GM23338 (cell line): ENCODE measurements at regions not wholly inside any gene's neighbourhood (a gene's known extent, or its start where the extent isn't known, plus 50 kb on each side); places are given as distances from the start of the nearest gene placed in this dataset.

ENCODE experiments used
- ATAC-seq: fragments of 200-7000 bp; cut with Tn5 transposase; 3 replicates; pipeline ENCODE4 v1.9.1; 2020
- DNase-seq: peaks from one replicate; pipeline ENCODE4 v3.0.0-alpha.2; 2015; ENCODE audit warnings: low spot score
- H2AFZ ChIP-seq: fragments of 200-600 bp; sonication (generic); 2 replicates; pipeline ENCODE4 v1.8.0; 2016; ENCODE audit warnings: antibody characterized with exemption, mild to moderate bottlenecking, moderate library complexity
- H3F3A ChIP-seq: fragments of 200-600 bp; sonication (generic); replicated peaks from 2 replicates; pipeline ENCODE4 v1.8.0; 2017; ENCODE audit warnings: antibody characterized with exemption, mixed run types, low read depth
- H3K27ac ChIP-seq: fragments of 200-600 bp; sonication (generic); 2 replicates; pipeline ENCODE4 v1.6.1; 2016; ENCODE audit warnings: low read depth
- H3K27me3 ChIP-seq: fragments of 200-600 bp; sonication (generic); 2 replicates; pipeline ENCODE4 v1.8.0; 2016; ENCODE audit warnings: mild to moderate bottlenecking, mixed run types, moderate library complexity; ENCODE audit not compliant: insufficient read depth
- H3K36me3 ChIP-seq: fragments of 200-600 bp; sonication (generic); 2 replicates; pipeline ENCODE4 v1.8.0; 2016; ENCODE audit warnings: mild to moderate bottlenecking; ENCODE audit not compliant: insufficient read depth
- H3K4me1 ChIP-seq: fragments of 200-600 bp; sonication (generic); 2 replicates; pipeline ENCODE4 v1.8.0; 2016; ENCODE audit warnings: mild to moderate bottlenecking, moderate library complexity; ENCODE audit not compliant: insufficient read depth
- H3K4me2 ChIP-seq: fragments of 200-600 bp; sonication (generic); 2 replicates; pipeline ENCODE4 v1.7.1; 2017; ENCODE audit warnings: mixed run types
- H3K4me3 ChIP-seq: fragments of 200-600 bp; sonication (generic); 2 replicates; pipeline ENCODE4 v1.6.1; 2016; ENCODE audit warnings: mixed run types
- H3K79me2 ChIP-seq: fragments of 200-600 bp; sonication (generic); replicated peaks from 2 replicates; pipeline ENCODE4 v1.8.0; 2017; ENCODE audit warnings: mild to moderate bottlenecking; ENCODE audit not compliant: insufficient read depth
- H3K9me2 ChIP-seq: fragments of 200-600 bp; sonication (generic); 2 replicates; pipeline ENCODE4 v1.8.0; 2017; ENCODE audit not compliant: insufficient read depth
- H4K20me1 ChIP-seq: fragments of 200-600 bp; sonication (generic); replicated peaks from 2 replicates; pipeline ENCODE4 v1.8.0; 2017; ENCODE audit warnings: mild to moderate bottlenecking; ENCODE audit not compliant: insufficient read depth
- H3K27ac Mint-ChIP-seq: 2 replicates; pipeline ENCODE4 v1.8.0; 2020; ENCODE audit warnings: inconsistent platforms, mild to moderate bottlenecking, moderate library complexity, mixed read lengths
- H3K27me3 Mint-ChIP-seq: 3 replicates; pipeline ENCODE4 v1.8.0; 2022; ENCODE audit warnings: low read depth, mild to moderate bottlenecking, moderate library complexity, mixed read lengths, inconsistent platforms; ENCODE audit not compliant: insufficient read depth, poor library complexity
- H3K36me3 Mint-ChIP-seq: 3 replicates; pipeline ENCODE4 v1.8.0; 2021; ENCODE audit warnings: low read depth, mild to moderate bottlenecking, inconsistent platforms, moderate library complexity, mixed read lengths
- H3K4me1 Mint-ChIP-seq: 3 replicates; pipeline ENCODE4 v1.8.0; 2020; ENCODE audit warnings: mild to moderate bottlenecking, inconsistent platforms, mixed read lengths
- H3K4me3 Mint-ChIP-seq: 3 replicates; pipeline ENCODE4 v1.8.0; 2021; ENCODE audit warnings: moderate library complexity, mild to moderate bottlenecking, inconsistent platforms, mixed read lengths
- H3K9me3 Mint-ChIP-seq: 3 replicates; pipeline ENCODE4 v1.8.0; 2020; ENCODE audit warnings: moderate library complexity, mild to moderate bottlenecking, inconsistent platforms, mixed read lengths
- CREB1 ChIP-seq: fragments of 250-450 bp; sonication (Bioruptor Pico); IDR thresholded peaks from 2 replicates; pipeline ENCODE4 v1.5.0; 2020; ENCODE audit warnings: low read depth, mild to moderate bottlenecking, moderate library complexity
- EZH2 ChIP-seq: fragments of 200-600 bp; sonication (generic); IDR thresholded peaks from one replicate; pipeline ENCODE4 v1.8.0; 2017; ENCODE audit warnings: antibody characterized with exemption, mild to moderate bottlenecking, low read depth; ENCODE audit not compliant: unreplicated experiment
- EZH2phosphoT487 ChIP-seq: fragments of 200-600 bp; sonication (generic); IDR thresholded peaks from one replicate; pipeline ENCODE4 v1.8.1; 2018; ENCODE audit warnings: antibody characterized with exemption; ENCODE audit not compliant: unreplicated experiment
- JUNB ChIP-seq: IDR thresholded peaks from one replicate; pipeline ENCODE4 v1.6.1; 2016; ENCODE audit warnings: antibody characterized with exemption; ENCODE audit not compliant: unreplicated experiment
- NANOG ChIP-seq: IDR thresholded peaks from 2 replicates; pipeline ENCODE4 v1.6.1; 2016; ENCODE audit warnings: antibody characterized with exemption, borderline replicate concordance
- POLR2AphosphoS5 ChIP-seq: IDR thresholded peaks from 2 replicates; pipeline ENCODE4 v1.6.1; 2016; ENCODE audit warnings: antibody characterized with exemption, low read depth
- STAT1 ChIP-seq: IDR thresholded peaks from one replicate; pipeline ENCODE4 v1.6.1; 2016; ENCODE audit warnings: antibody characterized with exemption; ENCODE audit not compliant: unreplicated experiment
- ZNF114 ChIP-seq: fragments of 250-450 bp; sonication (Bioruptor Pico); IDR thresholded peaks from 2 replicates; pipeline ENCODE4 v1.5.0; 2020; ENCODE audit warnings: mild to moderate bottlenecking, moderate library complexity
- ZNF331 ChIP-seq: fragments of 250-450 bp; sonication (Bioruptor Pico); IDR thresholded peaks from 2 replicates; pipeline ENCODE4 v1.5.0; 2020; ENCODE audit warnings: low read depth, mild to moderate bottlenecking, moderate library complexity
- TF ChIP-seq, protein P1 (sequence below): IDR thresholded peaks from one replicate; pipeline ENCODE4 v1.6.1; 2018; ENCODE audit warnings: antibody characterized with exemption; ENCODE audit not compliant: unreplicated experiment
- TF ChIP-seq, protein P2 (sequence below): fragments of 250-450 bp; sonication (Bioruptor Pico); IDR thresholded peaks from 2 replicates; pipeline ENCODE4 v1.5.0; 2020; ENCODE audit warnings: mild to moderate bottlenecking, moderate library complexity
- TF ChIP-seq, protein P3 (sequence below): IDR thresholded peaks from 2 replicates; pipeline ENCODE4 v1.6.1; 2016; ENCODE audit warnings: antibody characterized with exemption
- TF ChIP-seq, protein P4 (sequence below), 2 experiments: fragments of 200-600 bp in 1 of 2; sonication (generic) in 1 of 2; conservative IDR thresholded peaks; 2 replicates each; pipeline versions ENCODE4 v1.5.1 to v1.6.1; 2016 to 2017; ENCODE audit warnings: antibody characterized with exemption in 2 of 2, low read depth in 2 of 2, mild to moderate bottlenecking in 2 of 2, moderate library complexity in 1 of 2

DNA sequence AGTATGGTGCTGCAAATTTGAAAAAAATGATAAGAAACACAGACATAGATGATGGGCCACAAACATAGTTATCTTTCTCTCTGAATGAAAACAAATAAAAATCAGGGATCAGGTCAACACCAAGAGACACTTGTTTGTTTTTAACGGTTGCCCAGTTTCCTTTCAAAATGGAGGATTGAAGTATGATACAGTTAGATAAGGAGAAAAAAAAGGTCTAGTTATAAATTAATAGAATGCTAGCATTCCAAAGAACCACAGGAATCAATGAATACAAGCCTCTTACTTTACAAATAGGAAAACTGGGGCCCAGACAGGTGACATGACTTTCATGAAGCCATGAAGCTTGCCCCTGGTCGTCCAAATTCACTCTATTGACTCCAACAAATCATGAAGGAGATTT, 305.1 kb downstream of the ZNF621 start:
- no peaks in the 10 kb centered on the region for H3K4me1 Mint-ChIP-seq
- H3K4me3 Mint-ChIP-seq: no peak overlapping the region
- H2AFZ ChIP-seq: no peak overlapping the region
- DNase-seq (no peak), ATAC-seq (no peak)
- no peak overlapping the region for H3K27ac ChIP-seq
- H3K79me2 ChIP-seq: no peaks in the 10 kb centered on the region
- H3K36me3 ChIP-seq: no peaks in the 10 kb centered on the region
- no peaks in the 10 kb centered on the region for H3K27me3 ChIP-seq
- TF ChIP-seq, protein P1, sequence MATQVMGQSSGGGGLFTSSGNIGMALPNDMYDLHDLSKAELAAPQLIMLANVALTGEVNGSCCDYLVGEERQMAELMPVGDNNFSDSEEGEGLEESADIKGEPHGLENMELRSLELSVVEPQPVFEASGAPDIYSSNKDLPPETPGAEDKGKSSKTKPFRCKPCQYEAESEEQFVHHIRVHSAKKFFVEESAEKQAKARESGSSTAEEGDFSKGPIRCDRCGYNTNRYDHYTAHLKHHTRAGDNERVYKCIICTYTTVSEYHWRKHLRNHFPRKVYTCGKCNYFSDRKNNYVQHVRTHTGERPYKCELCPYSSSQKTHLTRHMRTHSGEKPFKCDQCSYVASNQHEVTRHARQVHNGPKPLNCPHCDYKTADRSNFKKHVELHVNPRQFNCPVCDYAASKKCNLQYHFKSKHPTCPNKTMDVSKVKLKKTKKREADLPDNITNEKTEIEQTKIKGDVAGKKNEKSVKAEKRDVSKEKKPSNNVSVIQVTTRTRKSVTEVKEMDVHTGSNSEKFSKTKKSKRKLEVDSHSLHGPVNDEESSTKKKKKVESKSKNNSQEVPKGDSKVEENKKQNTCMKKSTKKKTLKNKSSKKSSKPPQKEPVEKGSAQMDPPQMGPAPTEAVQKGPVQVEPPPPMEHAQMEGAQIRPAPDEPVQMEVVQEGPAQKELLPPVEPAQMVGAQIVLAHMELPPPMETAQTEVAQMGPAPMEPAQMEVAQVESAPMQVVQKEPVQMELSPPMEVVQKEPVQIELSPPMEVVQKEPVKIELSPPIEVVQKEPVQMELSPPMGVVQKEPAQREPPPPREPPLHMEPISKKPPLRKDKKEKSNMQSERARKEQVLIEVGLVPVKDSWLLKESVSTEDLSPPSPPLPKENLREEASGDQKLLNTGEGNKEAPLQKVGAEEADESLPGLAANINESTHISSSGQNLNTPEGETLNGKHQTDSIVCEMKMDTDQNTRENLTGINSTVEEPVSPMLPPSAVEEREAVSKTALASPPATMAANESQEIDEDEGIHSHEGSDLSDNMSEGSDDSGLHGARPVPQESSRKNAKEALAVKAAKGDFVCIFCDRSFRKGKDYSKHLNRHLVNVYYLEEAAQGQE: no peak
- TF ChIP-seq JUNB (no peak), ZNF114 (no peak), STAT1 (no peak), CREB1 (CRISPR knock-in tag) (no peak), NANOG (no peak), ZNF331 (CRISPR knock-in tag) (no peak), EZH2 (no peak), EZH2phosphoT487 (no peak), POLR2AphosphoS5 (no peak)
- TF ChIP-seq, protein P2, sequence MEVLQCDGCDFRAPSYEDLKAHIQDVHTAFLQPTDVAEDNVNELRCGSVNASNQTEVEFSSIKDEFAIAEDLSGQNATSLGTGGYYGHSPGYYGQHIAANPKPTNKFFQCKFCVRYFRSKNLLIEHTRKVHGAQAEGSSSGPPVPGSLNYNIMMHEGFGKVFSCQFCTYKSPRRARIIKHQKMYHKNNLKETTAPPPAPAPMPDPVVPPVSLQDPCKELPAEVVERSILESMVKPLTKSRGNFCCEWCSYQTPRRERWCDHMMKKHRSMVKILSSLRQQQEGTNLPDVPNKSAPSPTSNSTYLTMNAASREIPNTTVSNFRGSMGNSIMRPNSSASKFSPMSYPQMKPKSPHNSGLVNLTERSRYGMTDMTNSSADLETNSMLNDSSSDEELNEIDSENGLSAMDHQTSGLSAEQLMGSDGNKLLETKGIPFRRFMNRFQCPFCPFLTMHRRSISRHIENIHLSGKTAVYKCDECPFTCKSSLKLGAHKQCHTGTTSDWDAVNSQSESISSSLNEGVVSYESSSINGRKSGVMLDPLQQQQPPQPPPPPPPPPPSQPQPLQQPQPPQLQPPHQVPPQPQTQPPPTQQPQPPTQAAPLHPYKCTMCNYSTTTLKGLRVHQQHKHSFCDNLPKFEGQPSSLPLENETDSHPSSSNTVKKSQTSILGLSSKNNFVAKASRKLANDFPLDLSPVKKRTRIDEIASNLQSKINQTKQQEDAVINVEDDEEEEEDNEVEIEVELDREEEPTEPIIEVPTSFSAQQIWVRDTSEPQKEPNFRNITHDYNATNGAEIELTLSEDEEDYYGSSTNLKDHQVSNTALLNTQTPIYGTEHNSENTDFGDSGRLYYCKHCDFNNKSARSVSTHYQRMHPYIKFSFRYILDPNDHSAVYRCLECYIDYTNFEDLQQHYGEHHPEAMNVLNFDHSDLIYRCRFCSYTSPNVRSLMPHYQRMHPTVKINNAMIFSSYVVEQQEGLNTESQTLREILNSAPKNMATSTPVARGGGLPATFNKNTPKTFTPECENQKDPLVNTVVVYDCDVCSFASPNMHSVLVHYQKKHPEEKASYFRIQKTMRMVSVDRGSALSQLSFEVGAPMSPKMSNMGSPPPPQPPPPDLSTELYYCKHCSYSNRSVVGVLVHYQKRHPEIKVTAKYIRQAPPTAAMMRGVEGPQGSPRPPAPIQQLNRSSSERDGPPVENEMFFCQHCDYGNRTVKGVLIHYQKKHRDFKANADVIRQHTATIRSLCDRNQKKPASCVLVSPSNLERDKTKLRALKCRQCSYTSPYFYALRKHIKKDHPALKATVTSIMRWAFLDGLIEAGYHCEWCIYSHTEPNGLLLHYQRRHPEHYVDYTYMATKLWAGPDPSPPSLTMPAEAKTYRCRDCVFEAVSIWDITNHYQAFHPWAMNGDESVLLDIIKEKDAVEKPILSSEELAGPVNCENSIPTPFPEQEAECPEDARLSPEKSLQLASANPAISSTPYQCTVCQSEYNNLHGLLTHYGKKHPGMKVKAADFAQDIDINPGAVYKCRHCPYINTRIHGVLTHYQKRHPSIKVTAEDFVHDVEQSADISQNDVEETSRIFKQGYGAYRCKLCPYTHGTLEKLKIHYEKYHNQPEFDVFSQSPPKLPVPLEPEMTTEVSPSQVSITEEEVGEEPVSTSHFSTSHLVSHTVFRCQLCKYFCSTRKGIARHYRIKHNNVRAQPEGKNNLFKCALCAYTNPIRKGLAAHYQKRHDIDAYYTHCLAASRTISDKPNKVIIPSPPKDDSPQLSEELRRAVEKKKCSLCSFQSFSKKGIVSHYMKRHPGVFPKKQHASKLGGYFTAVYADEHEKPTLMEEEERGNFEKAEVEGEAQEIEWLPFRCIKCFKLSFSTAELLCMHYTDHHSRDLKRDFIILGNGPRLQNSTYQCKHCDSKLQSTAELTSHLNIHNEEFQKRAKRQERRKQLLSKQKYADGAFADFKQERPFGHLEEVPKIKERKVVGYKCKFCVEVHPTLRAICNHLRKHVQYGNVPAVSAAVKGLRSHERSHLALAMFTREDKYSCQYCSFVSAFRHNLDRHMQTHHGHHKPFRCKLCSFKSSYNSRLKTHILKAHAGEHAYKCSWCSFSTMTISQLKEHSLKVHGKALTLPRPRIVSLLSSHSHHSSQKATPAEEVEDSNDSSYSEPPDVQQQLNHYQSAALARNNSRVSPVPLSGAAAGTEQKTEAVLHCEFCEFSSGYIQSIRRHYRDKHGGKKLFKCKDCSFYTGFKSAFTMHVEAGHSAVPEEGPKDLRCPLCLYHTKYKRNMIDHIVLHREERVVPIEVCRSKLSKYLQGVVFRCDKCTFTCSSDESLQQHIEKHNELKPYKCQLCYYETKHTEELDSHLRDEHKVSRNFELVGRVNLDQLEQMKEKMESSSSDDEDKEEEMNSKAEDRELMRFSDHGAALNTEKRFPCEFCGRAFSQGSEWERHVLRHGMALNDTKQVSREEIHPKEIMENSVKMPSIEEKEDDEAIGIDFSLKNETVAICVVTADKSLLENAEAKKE: no peak
- TF ChIP-seq, protein P3, sequence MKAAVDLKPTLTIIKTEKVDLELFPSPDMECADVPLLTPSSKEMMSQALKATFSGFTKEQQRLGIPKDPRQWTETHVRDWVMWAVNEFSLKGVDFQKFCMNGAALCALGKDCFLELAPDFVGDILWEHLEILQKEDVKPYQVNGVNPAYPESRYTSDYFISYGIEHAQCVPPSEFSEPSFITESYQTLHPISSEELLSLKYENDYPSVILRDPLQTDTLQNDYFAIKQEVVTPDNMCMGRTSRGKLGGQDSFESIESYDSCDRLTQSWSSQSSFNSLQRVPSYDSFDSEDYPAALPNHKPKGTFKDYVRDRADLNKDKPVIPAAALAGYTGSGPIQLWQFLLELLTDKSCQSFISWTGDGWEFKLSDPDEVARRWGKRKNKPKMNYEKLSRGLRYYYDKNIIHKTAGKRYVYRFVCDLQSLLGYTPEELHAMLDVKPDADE: no peak
- TF ChIP-seq, protein P4, sequence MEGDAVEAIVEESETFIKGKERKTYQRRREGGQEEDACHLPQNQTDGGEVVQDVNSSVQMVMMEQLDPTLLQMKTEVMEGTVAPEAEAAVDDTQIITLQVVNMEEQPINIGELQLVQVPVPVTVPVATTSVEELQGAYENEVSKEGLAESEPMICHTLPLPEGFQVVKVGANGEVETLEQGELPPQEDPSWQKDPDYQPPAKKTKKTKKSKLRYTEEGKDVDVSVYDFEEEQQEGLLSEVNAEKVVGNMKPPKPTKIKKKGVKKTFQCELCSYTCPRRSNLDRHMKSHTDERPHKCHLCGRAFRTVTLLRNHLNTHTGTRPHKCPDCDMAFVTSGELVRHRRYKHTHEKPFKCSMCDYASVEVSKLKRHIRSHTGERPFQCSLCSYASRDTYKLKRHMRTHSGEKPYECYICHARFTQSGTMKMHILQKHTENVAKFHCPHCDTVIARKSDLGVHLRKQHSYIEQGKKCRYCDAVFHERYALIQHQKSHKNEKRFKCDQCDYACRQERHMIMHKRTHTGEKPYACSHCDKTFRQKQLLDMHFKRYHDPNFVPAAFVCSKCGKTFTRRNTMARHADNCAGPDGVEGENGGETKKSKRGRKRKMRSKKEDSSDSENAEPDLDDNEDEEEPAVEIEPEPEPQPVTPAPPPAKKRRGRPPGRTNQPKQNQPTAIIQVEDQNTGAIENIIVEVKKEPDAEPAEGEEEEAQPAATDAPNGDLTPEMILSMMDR (conservative IDR thresholded peaks at IDR 0.05; ENCODE audit: low read depth in 2 of 2): no peak
- no peaks in the 10 kb centered on the region for H3K4me1 ChIP-seq
- H3K9me2 ChIP-seq: 0 out of 2 replicates have a peak, but pooled peaks cover 9% of the 10 kb centered on the region
- H4K20me1 ChIP-seq: no peaks in the 10 kb centered on the region
- no peaks in the 10 kb centered on the region for H3K9me3 Mint-ChIP-seq
- no peak overlapping the region for H3K27ac Mint-ChIP-seq
- no peaks in the 10 kb centered on the region for H3F3A ChIP-seq
- no peak overlapping the region for H3K4me2 ChIP-seq
- no peak overlapping the region for H3K4me3 ChIP-seq
- H3K36me3 Mint-ChIP-seq: no peaks in the 10 kb centered on the region
- no peaks in the 10 kb centered on the region for H3K27me3 Mint-ChIP-seq
